SK-N-DZ (cell line): ENCODE measurements at regions not wholly inside any gene's neighbourhood (a gene's known extent, or its start where the extent isn't known, plus 50 kb on each side); places are given as distances from the start of the nearest gene placed in this dataset.

Experiments used
- DNase-seq: peaks from one replicate; pipeline ENCODE4 v3.0.0-alpha.2; 2015; ENCODE audit warnings: low spot score

- no peak for DNase-seq
These were observed 53.5 kb upstream of the TIPARP start for GRCh38 chr3:156620901-156621300.

GRCh38 chr3:156620260-156620659 lies 54.1 kb upstream of the TIPARP start:
- peak; percentile 34 for DNase-seq

DNA sequence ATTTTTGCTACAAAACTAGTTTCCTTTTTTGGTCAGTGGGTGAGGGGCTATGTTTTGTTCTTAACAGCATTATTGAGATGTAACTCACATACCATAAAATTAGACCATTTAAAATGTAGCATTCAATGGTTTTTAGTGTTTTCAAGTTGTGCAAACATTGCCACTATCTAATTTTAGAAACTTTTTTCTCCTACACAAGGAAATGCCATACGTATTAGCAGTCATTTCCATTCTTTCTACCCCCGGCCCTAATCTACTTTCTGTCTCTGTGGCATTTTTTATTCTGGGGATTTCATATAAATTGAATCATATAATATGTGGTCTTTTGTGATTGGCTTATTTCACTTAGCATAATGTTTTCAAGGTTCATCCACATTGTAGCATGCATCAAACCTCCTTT lies 55.0 kb upstream of the TIPARP start:
- DNase-seq = no peak

DNA sequence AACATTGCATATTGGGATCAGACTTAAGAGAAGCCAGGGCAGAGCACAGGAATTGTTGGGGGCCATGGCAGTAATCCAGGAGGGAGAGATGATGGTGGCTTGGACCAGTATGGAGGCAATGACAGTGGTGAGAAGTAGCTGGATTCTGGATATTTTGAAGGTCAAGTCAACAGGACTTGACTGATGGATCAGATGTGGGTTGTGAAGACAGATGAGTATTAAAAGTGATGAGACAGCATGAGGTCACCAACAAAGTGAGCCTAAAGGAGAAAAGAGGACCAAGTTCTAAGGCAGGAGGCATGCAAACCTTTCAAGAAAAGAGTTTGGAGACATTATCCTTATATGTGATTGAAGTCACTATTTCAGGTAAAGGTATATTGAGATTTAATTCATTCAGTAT lies 56.6 kb upstream of the TIPARP start:
- DNase-seq = no peak

GRCh38 chr3:156617145-156617544 lies 57.2 kb upstream of the TIPARP start:
- DNase-seq = no peak

DNA sequence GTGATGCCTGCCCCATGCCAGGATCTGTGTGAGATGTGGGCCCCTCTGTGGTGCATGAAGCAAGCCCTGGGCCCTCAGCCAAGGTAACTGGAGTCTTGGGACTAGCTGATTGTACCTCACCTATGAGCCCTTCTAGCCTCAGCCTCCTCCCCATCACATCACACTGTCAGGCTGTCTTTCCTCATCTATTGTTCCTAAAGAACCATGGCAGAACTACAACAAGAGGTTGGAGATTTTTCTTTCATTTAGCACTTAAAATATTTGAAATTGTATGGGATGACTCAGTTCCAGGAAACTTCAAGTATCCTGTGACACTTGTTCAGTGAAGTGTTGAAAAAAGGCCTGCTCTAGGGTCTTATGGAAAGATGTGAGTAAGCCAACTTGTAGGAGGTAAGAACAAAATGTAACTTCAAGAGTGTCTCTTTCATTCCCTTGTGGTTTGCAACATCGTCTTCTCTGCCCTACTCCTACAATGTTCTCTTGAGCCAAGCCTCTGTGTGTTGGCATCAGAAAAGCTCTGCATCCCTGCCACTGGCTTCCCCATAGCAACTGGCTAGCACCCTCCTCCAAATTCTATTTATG lies 58.7 kb upstream of the TIPARP start:
- no peak for DNase-seq

- DNase-seq = no peak
These were observed 59.5 kb upstream of the TIPARP start for GRCh38 chr3:156614642-156615511.

DNA sequence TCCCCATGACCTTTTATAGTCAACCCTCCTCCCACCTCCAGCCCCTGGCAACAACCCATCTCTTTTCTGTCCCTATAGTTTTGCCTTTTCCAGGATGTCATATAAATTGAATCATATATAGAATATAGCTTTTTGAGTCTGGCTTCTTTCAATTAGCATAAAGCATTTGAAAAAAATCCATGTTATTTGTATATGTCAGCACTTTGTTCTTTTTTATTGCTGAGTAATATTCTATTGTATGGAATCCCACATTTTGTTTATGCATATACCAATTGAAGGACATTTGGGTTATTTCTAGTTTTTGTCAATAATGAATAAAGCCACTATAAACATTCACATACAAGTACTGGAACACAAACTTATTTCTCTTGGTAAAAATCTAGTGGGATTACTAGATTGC lies 58.0 kb upstream of the SSR3 start:
- DNase-seq = no peak

- no peak for DNase-seq
These were observed 57.1 kb upstream of the SSR3 start for GRCh38 chr3:156611870-156612494.

DNA sequence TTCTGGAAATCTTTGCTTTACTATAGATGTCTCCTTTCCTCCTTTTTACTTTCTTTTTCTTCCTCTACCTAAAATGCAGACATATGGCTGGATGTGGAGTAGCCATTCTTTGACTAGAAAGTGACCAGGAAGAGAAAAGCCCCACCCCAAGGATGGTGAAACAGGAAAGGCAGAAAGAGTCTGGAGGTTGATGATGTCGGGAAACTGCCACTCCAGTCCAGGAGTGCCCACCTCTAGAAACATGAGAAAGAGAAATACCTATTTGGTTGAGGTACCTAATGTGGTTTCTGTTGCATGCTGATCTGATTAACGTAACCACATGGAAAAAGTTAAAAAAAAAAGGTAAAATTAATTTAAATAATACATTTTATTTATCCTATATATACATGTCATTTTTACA lies 55.2 kb upstream of the SSR3 start:
- no peak for DNase-seq

DNA sequence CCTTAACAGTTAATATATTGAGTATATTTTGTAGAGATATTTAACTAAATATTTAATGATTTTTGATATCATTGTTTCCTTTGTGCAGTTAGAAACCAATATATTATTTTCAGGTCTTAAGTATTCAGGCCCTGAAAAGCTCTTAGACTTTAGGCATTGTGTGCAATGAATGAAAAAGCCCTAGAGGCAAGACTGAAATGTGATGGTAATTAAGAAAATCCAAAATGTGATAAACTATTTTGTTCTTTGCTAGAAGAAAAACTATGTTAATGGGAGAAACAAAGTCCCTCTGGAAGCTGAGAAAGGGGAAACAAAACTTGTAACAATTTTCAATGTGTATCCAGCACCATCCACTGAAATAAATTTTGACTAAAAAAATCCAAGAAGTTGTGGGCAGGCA lies 54.6 kb upstream of the SSR3 start:
- DNase-seq = no peak

DNA sequence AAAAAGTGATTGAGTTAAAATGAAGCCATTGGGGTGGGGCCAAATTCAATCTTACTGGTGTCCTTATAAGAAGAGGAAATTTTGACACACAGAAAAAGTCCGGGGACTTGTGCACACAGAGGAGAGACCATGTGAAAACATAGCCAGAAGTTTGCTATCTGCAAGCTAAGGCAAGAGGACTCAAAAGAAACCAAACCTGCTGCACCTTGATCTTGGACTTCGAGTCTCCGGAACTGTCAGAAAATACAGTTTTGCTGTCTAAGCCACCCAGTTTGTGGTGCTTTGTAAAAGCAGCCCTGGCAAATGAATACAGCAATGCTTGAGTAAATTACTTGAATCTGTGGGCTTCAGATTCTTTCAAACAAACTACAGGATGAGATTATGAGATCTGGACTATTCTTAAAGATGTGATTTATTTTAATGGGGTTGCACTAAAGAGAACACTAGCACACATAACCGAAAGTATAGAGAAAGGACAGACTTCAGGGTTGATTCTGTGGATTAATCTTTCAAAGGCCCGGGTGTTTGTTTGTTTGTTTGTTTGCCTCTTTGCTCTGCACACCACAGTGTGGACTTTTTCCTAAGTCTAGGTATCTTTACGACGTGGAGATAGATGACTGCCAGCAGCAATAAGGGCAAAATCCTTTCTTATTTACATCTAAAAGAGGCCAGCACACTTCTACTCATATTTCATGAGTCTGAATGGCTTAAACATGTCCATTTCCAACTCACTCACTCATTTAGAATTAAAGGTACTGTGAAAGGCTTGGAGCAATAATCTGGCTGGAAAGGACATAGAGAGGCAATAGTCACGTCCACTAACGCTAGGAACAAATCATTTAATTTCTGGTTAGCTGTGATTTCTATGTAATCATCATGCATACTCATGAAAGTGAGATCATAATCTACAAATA lies 53.9 kb upstream of the SSR3 start:
- no peak for DNase-seq

DNA sequence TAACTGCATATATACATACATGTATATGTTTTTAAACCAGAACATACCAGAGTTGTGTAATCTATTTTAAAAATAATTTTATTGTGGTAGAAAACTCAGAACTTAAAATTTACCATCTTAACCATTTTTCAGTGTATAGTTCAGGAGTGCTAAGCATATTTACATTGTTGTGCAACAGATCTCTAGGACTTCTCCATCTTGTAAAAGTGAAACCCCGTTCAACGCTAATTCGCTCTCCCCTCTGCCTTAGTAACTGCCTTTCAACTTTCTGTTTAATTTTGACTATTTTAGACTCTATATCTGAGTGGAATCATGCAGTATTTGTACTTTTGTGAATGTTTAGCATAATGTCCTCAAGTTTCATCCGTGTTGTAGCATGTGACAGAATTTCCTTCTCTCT lies 51.8 kb upstream of the SSR3 start:
- no peak for DNase-seq

GRCh38 chr3:156605686-156606605 lies 51.0 kb upstream of the SSR3 start:
- no peak for DNase-seq

DNA sequence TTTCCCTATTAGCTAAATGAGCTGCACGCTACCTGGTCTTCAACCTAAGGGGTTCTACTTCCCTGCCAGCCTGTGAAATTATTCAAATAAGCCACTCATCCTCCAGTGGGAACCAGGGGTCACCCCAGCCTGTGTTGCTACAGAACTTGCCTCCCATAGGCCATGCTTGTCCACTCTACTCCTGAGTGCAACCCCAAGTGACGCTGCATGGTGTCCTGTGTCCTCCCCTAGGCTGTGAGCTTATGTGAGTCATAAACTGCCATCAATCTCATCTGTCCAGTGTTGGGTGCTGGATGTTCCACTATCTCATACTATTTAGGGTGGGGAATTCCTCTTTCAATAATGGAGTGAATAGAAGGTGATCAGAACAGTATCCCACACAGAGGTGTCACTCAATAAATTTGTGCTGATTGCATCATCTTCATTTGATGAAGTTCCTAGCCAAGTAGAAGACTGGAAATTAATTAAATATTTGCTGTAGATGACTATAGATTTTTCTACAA lies 49.8 kb upstream of the SSR3 start:
- no peak for DNase-seq
